NB4 (cell line): ENCODE measurements at regions not wholly inside any gene's neighbourhood (a gene's known extent, or its start where the extent isn't known, plus 50 kb on each side); places are given as distances from the start of the nearest gene placed in this dataset.

Source experiments
- MAX ChIP-seq: IDR thresholded peaks from 2 replicates; pipeline ENCODE4 v1.6.1; 2011; ENCODE audit warnings: low read depth, low read length
- MYC ChIP-seq: IDR thresholded peaks from 2 replicates; pipeline ENCODE4 v1.6.1; 2011; ENCODE audit warnings: low read depth, low read length
- POLR2A ChIP-seq: IDR thresholded peaks from 2 replicates; pipeline ENCODE4 v1.6.1; 2011; ENCODE audit warnings: mild to moderate bottlenecking; ENCODE audit not compliant: insufficient read length; ENCODE audit errors: extremely low read depth
- TF ChIP-seq, protein P1 (sequence below): IDR thresholded peaks from one replicate; pipeline ENCODE4 v1.5.1; 2012; ENCODE audit warnings: low read depth, low read length

DNA sequence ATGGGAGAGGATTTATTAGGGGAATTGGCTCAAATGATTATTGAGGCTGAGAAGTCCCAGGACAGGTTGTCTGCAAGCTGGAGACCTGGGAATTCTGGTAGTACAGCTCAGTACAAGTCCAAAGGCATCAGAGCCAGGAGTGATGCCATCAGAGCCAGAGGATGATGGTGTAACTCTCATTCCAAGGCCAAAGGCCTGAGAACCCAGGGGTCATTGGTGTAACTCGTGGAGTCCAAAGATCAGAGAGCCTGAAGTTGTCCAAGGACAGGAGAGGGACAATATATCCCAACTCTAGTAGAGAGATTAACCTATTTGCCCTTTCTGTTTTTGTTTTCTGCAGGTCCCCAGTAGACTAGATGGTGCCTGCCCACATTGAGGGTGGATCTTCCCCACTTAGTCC, 134.3 kb downstream of the MAP3K21 start:
- TF ChIP-seq, protein P1, sequence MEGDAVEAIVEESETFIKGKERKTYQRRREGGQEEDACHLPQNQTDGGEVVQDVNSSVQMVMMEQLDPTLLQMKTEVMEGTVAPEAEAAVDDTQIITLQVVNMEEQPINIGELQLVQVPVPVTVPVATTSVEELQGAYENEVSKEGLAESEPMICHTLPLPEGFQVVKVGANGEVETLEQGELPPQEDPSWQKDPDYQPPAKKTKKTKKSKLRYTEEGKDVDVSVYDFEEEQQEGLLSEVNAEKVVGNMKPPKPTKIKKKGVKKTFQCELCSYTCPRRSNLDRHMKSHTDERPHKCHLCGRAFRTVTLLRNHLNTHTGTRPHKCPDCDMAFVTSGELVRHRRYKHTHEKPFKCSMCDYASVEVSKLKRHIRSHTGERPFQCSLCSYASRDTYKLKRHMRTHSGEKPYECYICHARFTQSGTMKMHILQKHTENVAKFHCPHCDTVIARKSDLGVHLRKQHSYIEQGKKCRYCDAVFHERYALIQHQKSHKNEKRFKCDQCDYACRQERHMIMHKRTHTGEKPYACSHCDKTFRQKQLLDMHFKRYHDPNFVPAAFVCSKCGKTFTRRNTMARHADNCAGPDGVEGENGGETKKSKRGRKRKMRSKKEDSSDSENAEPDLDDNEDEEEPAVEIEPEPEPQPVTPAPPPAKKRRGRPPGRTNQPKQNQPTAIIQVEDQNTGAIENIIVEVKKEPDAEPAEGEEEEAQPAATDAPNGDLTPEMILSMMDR: no peak
- TF ChIP-seq MAX (no peak), POLR2A (no peak), MYC (no peak)
